ENCODE measurements at regions not wholly inside any gene's neighbourhood (a gene's known extent, or its start where the extent isn't known, plus 50 kb on each side); places are given as distances from the start of the nearest gene placed in this dataset.

GRCh38 chr18:24914685-24915084 is 437.3 kb downstream of the ZNF521 start:
- TF ChIP-seq POLR2A (IDR thresholded peaks at IDR 0.05; ENCODE audit: low read depth, low read length), result no peak
- TF ChIP-seq POLR2AphosphoS5 (IDR thresholded peaks at IDR 0.05; ENCODE audit: low read depth, low read length), result no peak
